SH-SY5Y (cell line): ENCODE measurements at regions not wholly inside any gene's neighbourhood (a gene's known extent, or its start where the extent isn't known, plus 50 kb on each side); places are given as distances from the start of the nearest gene placed in this dataset.

Experiments
- GATA2 ChIP-seq: IDR thresholded peaks from 2 replicates; pipeline ENCODE4 v1.6.1; 2011; ENCODE audit warnings: mild to moderate bottlenecking, low read depth, low read length
- GATA3 ChIP-seq: IDR thresholded peaks from 2 replicates; pipeline ENCODE4 v1.6.1; 2011; ENCODE audit warnings: low read depth, mild to moderate bottlenecking, low read length, moderate library complexity

DNA sequence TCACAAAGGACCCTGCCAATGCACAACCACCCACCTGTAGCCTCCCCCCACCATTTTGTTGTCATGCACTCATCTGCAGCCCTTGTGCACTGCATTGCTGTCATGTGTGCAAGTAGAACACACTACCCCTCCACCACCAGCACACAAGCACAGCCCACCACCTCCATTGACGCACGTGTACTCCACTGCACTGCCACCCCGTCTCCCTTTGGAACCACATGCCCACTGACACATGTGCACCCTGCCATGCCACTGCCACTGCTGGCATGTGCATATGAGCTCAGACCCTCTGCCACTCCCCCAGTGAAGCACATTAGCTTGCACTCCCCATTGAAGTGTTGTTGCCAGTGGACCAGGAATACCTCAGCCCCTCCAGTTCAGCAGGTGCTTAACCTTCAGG, 530.3 kb upstream of the ACO1 start:
- TF ChIP-seq GATA2, result no peak
- no peak for TF ChIP-seq GATA3
